ENCODE measurements at regions not wholly inside any gene's neighbourhood (a gene's known extent, or its start where the extent isn't known, plus 50 kb on each side); places are given as distances from the start of the nearest gene placed in this dataset.
"Not testable (repeated sequence)": the region's sequence is repeated elsewhere in the genome, so short reads cannot be mapped to it uniquely, and the experiment has no call there.

GRCh38 chr21:28032652-28033051, 960.0 kb downstream of the LTN1 start:
- not testable (repeated sequence) for DNase-seq

DNA sequence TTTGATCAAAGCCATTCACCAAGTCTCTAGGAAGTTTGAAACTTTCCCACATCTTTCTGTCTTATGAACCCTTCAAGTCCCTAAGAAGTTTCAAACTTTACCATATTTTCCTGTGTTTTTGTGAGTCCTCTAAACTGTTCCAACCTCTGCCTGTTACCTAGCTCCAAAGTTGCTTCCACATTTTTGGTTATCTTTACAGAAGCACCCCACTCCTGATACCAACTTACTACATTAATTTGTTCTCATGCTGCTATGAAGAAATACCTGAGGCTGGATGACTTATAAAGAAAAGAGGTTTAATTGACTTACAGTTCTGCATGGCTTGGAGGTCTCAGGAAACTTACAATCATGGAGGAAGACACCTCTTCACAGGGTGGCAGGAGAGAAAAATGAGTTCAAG, 961.6 kb downstream of the LTN1 start:
- DNase-seq: not testable (repeated sequence)

DNA sequence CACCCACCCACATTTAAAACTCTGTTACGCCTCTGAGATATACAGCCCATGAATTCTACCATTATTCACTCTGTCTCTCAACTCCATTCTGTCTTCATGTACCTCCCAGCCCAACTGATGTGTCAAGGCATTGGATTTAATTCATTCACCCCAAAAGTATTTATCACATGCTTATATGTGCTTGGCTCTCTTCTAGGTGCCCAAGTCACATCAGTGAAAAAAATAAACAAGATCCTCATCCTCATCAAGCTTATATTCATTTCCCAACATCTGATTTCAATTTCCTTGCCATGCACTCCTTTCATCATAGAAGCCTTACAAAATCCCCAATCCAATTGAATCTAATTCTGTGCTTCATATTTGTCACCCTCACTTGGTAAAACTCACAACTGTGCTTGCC, 967.6 kb downstream of the LTN1 start:
- no peak for DNase-seq

DNA sequence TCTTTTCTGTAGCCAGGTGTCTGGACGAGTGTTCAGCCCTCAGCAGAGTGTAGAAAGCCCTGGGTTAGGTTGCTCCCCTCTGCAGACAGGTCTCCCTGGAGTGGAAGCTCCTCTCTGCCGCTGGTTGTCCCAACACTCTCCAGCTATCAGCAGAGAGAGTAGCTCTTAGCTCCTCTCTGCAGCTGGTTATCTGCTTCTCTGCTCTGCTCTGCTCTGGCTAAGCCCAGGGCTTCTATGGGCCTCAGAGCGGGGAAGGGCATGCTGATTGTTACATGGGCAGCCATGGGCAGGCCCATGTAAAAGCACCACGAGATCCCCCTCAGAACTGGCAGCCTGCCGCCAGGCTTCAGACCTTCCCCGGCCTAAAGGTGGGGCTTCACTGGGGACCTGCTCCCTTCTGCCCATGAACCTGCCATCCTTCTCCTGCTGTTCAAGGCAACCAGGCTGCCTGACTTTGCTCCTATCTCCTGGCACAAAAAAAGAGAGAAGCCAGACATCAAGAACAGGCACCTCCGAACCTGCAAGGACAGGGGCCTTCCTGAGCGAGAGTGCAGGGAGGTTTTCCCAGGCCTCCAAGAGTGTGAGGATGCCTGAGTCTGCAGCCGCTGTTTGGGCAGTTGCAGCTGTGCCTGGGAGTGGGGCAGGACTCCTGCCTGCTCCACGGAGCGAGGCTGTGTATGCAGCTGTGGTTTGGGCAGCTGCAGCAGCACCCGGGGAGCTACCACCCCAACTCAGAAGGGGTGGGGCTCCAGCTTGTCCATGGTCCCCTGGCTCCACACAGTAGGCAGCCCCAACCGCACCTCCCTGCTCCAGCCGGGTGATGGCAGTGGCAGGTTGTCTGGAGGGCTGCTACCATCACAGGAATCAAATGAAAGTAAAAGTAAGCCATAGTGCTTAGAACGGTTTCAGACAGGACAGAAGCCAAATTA, 973.7 kb downstream of the LTN1 start:
- DNase-seq: no peak

DNA sequence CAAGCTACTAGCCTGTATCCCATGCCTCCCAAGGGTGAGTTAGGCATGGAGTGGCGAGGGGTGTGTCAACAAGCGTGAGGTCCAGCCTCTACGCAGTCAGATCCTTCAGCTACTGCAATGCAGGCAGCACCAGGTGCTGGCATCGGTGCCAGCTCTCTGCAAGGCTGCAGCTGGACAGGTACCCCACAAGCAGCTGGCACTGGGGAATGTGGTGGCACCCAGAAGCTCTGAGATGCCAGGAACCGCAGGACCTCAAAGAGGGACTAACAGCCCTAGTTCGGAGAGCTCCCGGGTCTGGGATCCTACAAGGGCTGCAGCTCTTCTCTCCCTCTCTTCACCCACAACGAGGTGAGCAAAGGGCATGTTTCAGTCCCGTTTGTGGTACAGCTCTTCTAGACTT, 974.5 kb downstream of the LTN1 start:
- no peak for DNase-seq

DNA sequence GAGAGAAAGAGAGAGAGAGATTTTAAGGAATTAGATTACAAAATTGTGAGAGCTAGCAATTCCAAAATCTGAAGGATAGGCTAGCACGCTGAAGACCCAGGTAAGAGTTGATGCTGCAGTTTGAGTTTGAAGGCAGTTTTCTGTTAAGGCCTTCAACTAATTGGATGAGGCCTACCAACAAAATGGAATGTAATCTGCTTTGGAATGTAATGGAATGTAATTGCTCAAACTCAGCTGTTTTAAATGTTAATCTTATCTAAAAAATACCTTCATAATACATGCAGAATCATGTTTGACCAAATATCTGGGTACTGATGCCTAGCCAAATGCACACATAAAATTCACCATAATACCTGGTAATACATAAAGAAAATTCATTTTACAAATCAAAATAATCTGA, 976.1 kb downstream of the LTN1 start:
- DNase-seq: no peak

GRCh38 chr21:28013123-28013522, 979.6 kb downstream of the LTN1 start:
- not testable (repeated sequence) for DNase-seq

DNA sequence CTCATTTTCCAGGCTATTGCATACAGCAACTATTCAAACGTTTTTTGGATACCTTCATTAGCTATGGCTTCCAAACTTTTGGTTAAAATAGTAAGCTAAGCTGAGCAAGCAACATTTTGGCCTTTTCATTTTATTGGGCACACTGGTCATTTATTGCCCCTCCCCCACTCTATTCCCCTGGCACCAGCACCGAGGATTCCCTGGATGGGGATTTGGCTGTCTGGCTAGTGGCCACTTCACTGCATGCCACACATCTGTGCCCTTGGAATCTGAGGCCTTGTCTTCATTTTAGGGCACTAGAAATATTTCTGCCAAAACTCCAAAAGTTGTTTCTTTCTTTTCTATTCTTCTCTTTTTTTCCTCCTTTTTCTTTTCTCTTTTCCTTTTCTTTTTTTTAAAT, 980.7 kb downstream of the LTN1 start:
- DNase-seq: not testable (repeated sequence)

- DNase-seq: not testable (repeated sequence)
Measured at GRCh38 chr21:28008245-28008644, 984.4 kb downstream of the LTN1 start.

GRCh38 chr21:28003627-28004026, 989.0 kb downstream of the LTN1 start:
- DNase-seq: not testable (repeated sequence)

DNA sequence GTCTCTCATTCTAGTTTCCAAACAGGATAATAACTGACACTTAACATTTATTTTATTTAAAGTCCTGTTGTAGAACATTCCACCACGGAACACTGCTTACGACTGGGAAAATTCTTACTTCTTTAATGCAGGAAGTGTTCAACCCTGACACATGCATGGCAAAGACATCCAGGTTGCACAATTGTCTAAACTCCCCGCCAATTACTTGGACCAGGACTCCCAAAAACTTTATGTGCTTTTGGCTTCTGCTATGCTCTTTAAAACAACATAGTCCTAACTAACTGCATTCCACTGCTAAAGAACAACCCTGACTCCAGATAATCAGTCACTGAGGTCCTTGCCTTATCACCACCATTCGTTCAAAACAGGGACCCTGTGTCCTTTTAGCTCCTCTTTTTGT, 995.8 kb downstream of the LTN1 start:
- not testable (repeated sequence) for DNase-seq

DNA sequence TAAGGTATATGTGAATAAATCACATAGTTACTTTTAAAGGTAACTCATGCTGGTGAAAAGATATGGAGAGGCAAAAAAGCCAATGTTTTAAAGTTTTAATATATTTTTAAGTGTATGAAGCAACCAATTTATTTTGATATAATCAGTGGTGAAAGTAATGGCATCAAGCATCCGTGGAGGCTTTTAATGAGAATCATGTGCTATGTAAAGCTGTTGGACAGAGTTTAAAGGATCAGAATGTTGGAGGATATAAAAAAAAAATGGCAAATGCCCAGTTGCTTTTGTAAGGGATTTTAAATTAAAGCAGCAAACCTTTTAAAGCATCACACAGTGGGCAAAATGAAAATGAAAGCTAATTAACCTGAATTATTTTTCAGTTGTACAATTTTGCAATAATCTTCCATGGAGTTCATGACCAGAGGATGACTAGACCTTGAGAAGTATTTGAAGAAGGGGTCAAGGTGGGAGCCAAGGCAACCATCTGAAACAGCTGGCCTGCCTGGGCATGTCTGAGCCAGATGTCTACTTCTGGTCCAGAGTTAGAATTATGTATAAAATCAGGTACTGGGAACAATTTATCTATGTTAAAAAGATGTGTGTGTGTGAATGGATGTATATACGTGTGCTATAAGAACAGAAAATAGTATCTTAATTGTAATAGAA, 1007.9 kb downstream of the LTN1 start:
- DNase-seq: not testable (repeated sequence)

DNA sequence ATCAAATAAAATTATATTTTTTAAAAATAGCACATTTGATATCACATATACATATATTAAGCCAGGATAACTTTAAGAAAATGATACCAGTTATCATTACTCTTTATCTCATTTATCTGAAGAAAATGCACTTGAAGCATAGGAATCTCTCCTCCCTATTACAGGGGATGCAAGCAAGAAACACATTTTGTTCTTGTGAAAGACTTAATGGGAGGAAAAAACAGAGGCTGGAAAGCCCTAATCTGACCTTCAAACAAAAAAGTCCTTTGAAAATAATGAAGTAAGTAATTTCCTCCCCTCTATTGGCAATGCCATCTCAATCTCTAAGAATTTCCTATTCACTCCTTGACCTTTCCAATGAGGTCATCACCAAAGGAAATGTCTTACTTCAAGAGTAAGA, 1012.6 kb upstream of the ADAMTS5 start:
- DNase-seq: not testable (repeated sequence)

DNA sequence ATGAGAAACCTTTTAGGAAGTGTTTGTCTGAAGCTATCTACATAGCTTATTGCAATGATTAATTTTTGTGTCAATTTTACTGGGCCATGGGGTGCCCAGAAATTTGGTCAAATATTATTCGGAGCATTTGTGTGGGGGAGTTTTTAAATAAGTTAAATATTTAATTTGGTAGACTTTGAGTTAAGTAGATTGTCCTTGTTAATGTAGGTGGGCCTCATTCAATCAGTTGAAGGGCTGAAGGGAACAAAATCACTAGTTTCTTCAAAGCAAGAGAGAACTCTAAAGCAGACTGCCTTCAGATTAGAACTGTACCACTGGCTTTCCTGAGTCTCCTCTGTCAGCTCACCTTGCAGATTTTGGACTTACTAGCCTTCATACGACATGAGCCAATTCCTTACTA, 1008.6 kb upstream of the ADAMTS5 start:
- DNase-seq: no peak

GRCh38 chr21:27974152-27974551, 1007.3 kb upstream of the ADAMTS5 start:
- not testable (repeated sequence) for DNase-seq

DNA sequence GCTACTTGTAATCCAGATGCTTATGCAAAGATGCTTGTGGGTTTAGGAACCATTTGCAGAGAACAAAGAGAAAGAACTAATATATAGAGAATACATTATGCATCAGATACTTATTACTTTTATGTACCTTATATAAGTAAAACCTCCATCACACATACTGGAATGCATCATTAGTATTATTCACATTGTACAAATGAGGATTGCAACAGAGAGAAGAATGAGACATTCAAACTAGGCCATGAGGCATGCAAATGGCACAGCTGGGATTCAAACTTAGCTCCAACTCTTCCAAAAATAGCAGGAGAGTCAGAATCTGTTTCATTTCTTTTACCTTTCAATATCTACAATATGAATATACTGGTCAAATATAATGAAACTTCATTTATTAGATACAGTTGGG, 1001.4 kb upstream of the ADAMTS5 start:
- not testable (repeated sequence) for DNase-seq

- no peak for DNase-seq
Measured at GRCh38 chr21:27954543-27955165, 987.8 kb upstream of the ADAMTS5 start.

GRCh38 chr21:27953340-27954045, 986.6 kb upstream of the ADAMTS5 start:
- no peak for DNase-seq

GRCh38 chr21:27949093-27949492, 982.2 kb upstream of the ADAMTS5 start:
- DNase-seq: not testable (repeated sequence)

GRCh38 chr21:27930108-27930767, 963.4 kb upstream of the ADAMTS5 start:
- not testable (repeated sequence) for DNase-seq

GRCh38 chr21:27929179-27929578, 962.3 kb upstream of the ADAMTS5 start:
- not testable (repeated sequence) for DNase-seq

- DNase-seq: not testable (repeated sequence)
Measured at GRCh38 chr21:27928534-27929115, 961.7 kb upstream of the ADAMTS5 start.
